GM23248 (cell line): ENCODE measurements at regions not wholly inside any gene's neighbourhood (a gene's known extent, or its start where the extent isn't known, plus 50 kb on each side); places are given as distances from the start of the nearest gene placed in this dataset.

ENCODE experiments used
- EZH2 ChIP-seq: fragments of 200-600 bp; sonication (generic); IDR thresholded peaks from 2 replicates; pipeline ENCODE4 v1.6.1; 2018; ENCODE audit warnings: antibody characterized with exemption, mild to moderate bottlenecking; ENCODE audit not compliant: insufficient read depth, poor library complexity, severe bottlenecking
- EZH2phosphoT487 ChIP-seq: fragments of 200-600 bp; sonication (generic); IDR thresholded peaks from 2 replicates; pipeline ENCODE4 v1.6.1; 2018; ENCODE audit warnings: antibody characterized with exemption, moderate library complexity, mild to moderate bottlenecking, low read depth; ENCODE audit not compliant: insufficient read depth

GRCh38 chr9:90290716-90291485, 351.7 kb downstream of the DIRAS2 start:
- TF ChIP-seq EZH2, result no peak
- no peak for TF ChIP-seq EZH2phosphoT487
